Stimulated activated effector memory CD8-positive, alpha-beta T cell treated with anti-CD3 and anti-CD28 coated beads, Interleukin-12 subunit alpha, Interleukin-12 subunit beta, amount 100 ng/mL, for 72 hours (primary cell): ENCODE measurements at regions not wholly inside any gene's neighbourhood (a gene's known extent, or its start where the extent isn't known, plus 50 kb on each side); places are given as distances from the start of the nearest gene placed in this dataset.
A peak's percentile ranks its signal among the peaks of the same experiment; 100 is the strongest.

ENCODE experiments used
- ATAC-seq: fragments of 150-1000 bp; cut with Tn5 transposase; 2 replicates; pipeline ENCODE4 v1.10.0; 2021
- DNase-seq, 2 donors: peaks; one replicate each; pipeline ENCODE4 v3.0.0; 2021 to 2022; ENCODE audit warnings: low spot score in 2 of 2
- H3K27ac Mint-ChIP-seq: one replicate; pipeline ENCODE4 v1.8.0; 2022; ENCODE audit warnings: mild to moderate bottlenecking, mixed read lengths
- H3K36me3 Mint-ChIP-seq: one replicate; pipeline ENCODE4 v1.8.0; 2022; ENCODE audit warnings: mild to moderate bottlenecking, mixed read lengths
- H3K4me1 Mint-ChIP-seq: one replicate; pipeline ENCODE4 v1.8.0; 2022; ENCODE audit warnings: mixed read lengths
- H3K4me3 Mint-ChIP-seq: one replicate; pipeline ENCODE4 v1.8.0; 2022; ENCODE audit warnings: mild to moderate bottlenecking, mixed read lengths
- H3K9me3 Mint-ChIP-seq: one replicate; pipeline ENCODE4 v1.8.0; 2022; ENCODE audit warnings: mixed read lengths

DNA sequence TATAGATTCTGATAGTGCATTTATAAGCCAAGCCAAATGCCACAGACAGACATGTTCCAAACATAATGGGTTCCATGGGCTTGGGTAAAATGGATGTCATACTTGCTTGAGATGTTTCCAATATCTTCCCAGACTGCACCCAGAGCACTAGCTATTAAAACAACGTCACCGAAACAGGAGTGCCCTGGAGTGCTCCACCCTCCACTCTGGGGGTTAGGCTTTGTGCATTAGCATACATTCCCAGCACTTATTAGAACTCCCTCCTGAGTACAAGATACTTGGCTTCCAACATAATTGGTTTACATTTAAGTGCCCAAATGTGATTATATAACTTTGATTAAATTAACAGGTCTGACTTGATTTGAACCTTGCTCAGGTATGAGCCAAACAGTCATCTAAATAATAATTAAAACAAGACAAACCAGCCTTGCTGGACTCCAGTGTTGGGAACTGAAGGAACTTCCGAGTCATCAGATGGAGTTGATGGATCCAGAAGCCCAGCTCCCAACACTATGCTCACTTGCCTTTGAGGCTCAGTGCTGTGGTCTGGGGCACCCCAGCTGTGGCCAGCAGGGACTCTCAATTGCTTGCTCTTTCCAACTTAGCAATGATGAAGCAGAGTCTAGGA is 60.5 kb upstream of the LGALSL start:
- Mint-ChIP-seq H3K9me3 (peaks cover 7% of the 10 kb centered on the region), H3K36me3 (no peaks in the 10 kb centered on the region), H3K27ac (no peak overlapping the region), H3K4me1 (no peaks in the 10 kb centered on the region), H3K4me3 (no peak overlapping the region)
- DNase-seq (no peak), ATAC-seq (no peak)

DNA sequence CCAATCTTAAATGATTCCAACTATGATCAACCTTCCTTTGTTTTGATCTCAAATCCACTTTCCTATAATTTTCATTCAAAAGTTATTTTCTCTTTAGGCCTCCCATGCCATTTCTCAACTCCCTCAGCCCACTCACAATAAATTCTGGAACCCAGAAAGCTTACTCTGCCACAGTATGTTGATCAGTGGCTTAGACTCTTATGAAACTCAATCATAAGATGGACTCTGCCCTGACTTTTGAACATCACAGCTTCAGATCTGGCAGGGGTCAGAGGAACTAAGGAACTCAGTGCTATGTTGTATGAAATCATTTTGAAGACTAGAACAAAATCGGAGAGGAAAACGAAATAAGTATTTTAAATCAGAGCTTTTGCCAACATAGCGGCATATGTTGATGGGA is 59.8 kb upstream of the LGALSL start:
- ATAC-seq = no peak
- no peak overlapping the region for H3K4me3 Mint-ChIP-seq
- no peaks in the 10 kb centered on the region for H3K4me1 Mint-ChIP-seq
- peaks cover 7% of the 10 kb centered on the region for H3K9me3 Mint-ChIP-seq
- DNase-seq = no peak
- H3K36me3 Mint-ChIP-seq = no peaks in the 10 kb centered on the region
- H3K27ac Mint-ChIP-seq = no peak overlapping the region

DNA sequence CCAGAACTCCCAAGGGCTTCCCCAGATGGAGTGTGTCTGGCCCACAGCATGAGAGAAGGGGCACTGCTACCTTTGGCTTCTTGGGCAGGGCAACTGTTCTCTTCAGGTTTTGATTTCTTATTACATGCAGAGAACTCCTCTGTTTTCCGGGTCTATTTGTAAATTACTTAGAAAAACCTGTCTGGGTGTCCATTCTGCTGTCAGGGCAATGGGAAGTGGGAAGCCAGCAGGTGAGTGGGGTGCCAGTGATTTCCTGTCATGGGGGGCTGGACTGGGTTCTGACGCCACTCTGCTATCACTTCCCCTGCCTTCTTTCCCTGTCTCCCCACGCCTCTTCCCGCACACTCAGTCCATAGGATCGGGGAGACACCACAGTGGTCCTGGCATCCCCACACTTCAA is 58.0 kb upstream of the LGALSL start:
- Mint-ChIP-seq H3K4me3 (no peak overlapping the region), H3K9me3 (peaks cover under 1% of the 10 kb centered on the region), H3K36me3 (no peaks in the 10 kb centered on the region), H3K27ac (no peak overlapping the region), H3K4me1 (no peaks in the 10 kb centered on the region)
- DNase-seq (no peak), ATAC-seq (no peak)

DNA sequence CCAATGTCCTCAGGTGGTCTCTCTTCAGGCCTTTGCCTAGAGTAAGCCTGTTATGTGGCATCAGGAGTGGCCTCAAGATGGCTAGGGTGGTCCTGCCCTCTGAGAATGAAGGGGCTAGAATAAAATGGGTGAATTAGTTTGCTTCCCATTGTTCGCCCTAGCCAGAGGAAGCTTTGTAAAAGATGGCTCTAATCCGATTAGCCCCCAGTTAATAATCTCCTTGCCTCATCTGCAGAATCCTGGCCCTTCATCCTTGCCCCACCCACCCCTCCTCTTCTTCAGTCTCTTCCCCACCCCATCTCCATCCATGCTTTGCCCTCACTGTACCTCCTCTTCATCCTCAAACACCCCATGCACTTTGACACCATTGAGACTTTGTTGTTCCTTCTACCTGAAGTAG is 57.4 kb upstream of the LGALSL start:
- no peaks in the 10 kb centered on the region for H3K4me1 Mint-ChIP-seq
- no peaks in the 10 kb centered on the region for H3K9me3 Mint-ChIP-seq
- H3K36me3 Mint-ChIP-seq = no peaks in the 10 kb centered on the region
- ATAC-seq (no peak), DNase-seq (no peak)
- H3K4me3 Mint-ChIP-seq = no peak overlapping the region
- no peak overlapping the region for H3K27ac Mint-ChIP-seq

DNA sequence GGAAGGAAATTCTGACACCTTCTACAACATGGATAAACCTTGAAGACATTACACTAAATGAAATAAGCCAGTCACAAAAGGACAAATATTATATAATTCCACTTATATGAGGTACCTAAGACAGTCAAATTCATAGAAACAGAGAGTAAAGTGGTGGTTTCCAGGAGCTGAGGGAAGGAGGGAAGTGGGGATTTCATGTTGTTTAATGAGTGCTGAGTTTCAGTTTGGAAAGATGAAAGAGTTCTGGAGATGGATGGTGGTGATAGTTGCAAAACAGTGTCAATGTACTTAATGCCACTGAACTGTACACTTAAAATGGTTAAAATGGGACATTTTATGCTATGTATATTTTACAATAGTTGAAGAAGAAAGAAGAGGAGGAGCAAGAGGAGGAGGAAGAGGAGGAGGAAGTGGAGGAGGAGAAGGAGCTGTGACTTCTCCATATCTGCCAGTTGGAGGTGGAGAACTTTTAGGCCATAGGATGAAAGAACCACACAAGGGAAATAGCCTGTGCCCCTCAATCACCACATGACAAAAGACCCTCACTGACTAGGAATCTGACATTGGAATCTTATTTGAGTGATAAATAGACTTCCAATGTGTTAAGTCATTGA is 55.3 kb upstream of the LGALSL start:
- Mint-ChIP-seq H3K36me3 (no peaks in the 10 kb centered on the region), H3K27ac (no peak overlapping the region), H3K4me3 (no peak overlapping the region), H3K9me3 (no peaks in the 10 kb centered on the region), H3K4me1 (no peaks in the 10 kb centered on the region)
- ATAC-seq = no peak
- DNase-seq = no peak

DNA sequence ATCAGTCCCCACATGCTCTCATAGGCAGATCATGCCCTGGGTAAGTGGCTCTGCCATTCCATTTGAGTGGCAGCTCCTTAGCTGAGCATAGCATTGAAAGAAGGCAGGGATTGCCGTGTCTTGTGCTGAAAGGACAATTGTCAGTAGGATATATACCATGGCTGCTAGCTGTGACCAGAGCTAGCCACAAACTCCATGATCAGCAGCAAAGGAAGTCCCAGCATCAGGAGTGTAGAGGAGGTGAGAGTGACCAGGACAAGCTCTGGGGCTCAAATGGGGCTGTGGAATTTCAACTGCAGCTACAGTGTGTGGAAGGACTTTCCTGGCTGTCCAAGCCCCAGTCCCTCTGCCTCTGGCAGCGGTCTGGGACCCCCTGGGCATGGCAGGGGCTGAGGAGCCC is 54.4 kb upstream of the LGALSL start:
- Mint-ChIP-seq H3K4me3 (no peak overlapping the region), H3K4me1 (no peaks in the 10 kb centered on the region), H3K9me3 (no peaks in the 10 kb centered on the region), H3K27ac (no peak overlapping the region), H3K36me3 (no peaks in the 10 kb centered on the region)
- DNase-seq (no peak), ATAC-seq (no peak)

DNA sequence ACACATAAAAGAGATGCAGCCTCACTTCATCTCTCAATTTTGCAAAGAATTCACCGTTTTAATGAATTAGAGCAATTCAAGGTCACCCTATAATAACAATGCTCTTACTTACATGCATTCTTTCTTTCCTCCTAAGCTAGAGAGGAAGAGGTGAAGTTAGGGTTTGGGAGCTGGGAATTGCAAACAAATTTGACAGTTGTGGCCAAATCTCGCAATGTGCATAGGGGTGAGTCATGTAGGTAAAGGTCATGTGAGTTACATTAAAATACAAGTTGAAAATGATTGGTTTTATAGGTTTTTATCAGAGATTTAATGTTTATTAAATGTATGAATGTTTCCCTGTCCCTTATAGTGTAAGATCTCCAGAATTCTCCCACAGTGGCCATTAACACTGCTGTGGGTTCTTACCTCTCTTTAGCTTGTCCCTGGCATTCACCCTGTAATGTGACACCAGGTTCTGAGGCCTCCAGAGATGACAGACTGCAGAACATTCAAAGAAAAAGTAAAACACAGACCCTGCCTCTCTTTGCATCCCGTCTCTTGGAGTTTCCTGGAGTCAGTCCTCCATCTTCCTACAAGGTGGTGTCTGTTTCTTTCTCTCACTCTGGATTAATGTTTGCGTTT is 53.7 kb upstream of the LGALSL start:
- DNase-seq = no peak
- Mint-ChIP-seq H3K36me3 (no peaks in the 10 kb centered on the region), H3K27ac (no peak overlapping the region), H3K4me1 (no peaks in the 10 kb centered on the region), H3K9me3 (no peaks in the 10 kb centered on the region), H3K4me3 (no peak overlapping the region)
- ATAC-seq = no peak

DNA sequence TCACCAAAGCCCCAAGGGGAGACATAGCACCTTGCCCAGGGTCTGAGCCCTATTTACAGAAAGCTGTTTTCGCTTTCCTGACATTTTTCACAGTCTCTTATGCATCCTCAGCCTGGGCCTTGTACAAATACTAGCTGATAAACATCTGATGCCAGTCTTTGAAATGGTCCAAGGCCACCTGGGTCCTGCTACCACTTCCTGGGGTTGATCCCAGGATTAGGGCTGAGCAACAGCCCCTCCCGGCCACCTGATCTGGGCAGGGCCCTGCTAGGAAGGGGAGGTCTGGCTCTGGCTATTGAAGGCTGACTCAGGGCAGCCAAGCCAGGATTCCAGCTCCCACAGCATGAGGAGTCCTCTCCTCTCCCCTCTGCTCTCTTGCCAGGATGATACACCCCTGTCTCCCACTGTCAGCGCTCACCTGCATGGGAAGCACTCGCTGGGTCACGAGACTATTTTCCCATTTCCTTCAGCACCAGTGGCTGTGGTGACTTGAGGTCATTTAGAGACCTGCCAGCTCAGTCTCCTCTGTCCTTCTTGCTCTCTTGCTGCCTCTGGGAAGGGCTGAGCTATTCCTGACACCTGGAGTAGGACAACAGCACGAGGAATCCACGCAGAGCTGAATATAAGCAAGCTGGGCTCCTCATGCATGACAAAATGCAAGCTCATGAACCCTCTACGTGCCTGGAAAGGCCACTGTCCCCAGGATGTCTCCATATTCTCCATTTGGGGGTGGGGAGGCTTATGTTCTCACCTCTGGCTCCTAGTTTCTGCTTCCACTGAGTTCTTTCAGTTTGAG is 53.0 kb upstream of the LGALSL start:
- no peak for ATAC-seq
- H3K4me1 Mint-ChIP-seq = peaks cover 2% of the 10 kb centered on the region
- no peak overlapping the region for H3K4me3 Mint-ChIP-seq
- DNase-seq = no peak
- no peaks in the 10 kb centered on the region for H3K9me3 Mint-ChIP-seq
- no peak overlapping the region for H3K27ac Mint-ChIP-seq
- no peaks in the 10 kb centered on the region for H3K36me3 Mint-ChIP-seq

DNA sequence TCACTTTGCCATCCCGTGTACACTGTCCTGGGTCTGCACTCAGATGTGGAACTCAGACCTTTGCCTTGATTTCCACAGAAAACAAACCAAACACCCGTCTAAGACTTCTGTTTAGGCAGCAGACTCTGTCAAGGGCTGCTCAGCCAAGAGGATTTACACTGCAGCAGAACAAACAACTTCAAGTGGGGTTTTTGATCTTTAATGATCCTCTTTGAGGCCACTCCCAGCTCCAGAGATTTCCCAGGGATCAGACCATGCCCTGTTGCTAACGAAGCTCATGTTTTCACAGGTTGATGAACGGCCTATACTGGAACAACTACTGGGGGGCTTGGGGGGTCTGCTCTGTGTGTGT is 52.5 kb upstream of the LGALSL start:
- no peak overlapping the region for H3K4me3 Mint-ChIP-seq
- no peak for DNase-seq
- no peak for ATAC-seq
- H3K36me3 Mint-ChIP-seq = no peaks in the 10 kb centered on the region
- no peak overlapping the region for H3K27ac Mint-ChIP-seq
- H3K9me3 Mint-ChIP-seq = no peaks in the 10 kb centered on the region
- peaks cover 5% of the 10 kb centered on the region for H3K4me1 Mint-ChIP-seq

DNA sequence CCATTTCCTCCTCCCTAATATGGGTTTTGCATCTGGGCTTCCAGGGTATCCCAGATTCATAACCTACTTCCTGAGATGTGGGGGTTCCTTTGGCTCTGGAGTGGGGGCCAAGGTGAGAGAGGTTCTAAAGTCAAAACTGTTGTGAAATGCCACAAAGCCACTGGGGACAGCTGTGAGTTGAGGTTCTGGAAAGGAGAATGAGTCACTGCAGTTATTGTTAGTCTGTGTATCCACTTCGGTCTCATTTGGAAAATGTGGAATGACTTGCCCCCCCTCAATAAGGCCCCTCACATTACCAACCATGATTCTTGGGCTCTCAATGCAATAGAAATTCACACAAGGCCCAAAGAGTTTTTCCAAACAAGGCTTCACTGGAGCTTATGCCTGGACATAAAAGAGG is 51.1 kb upstream of the LGALSL start:
- no peak overlapping the region for H3K4me3 Mint-ChIP-seq
- peak; percentile 33 for ATAC-seq
- peaks cover 5% of the 10 kb centered on the region for H3K4me1 Mint-ChIP-seq
- no peaks in the 10 kb centered on the region for H3K9me3 Mint-ChIP-seq
- H3K36me3 Mint-ChIP-seq = no peaks in the 10 kb centered on the region
- H3K27ac Mint-ChIP-seq = no peak overlapping the region
- DNase-seq = no peak

DNA sequence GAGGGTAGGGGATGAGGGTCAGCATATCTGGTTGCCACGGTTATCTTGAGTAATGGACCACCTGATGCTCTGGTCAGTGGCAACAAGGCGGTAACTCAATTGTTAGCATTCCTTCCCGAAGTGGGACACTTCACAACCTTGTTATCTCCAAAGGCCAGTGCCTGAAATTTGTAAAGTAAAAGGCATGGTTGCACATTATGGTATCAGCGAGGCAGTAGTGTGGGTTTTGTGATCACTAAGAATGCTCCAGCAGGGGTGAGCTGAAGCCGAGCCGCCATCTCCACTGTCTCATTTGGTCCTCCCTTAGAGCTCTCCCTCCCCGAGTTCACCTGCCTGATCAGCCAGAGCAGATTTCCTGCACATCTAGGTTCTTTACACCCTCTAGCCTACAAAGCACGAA is 50.5 kb upstream of the LGALSL start:
- H3K27ac Mint-ChIP-seq = no peak overlapping the region
- no peak for ATAC-seq
- peaks cover 5% of the 10 kb centered on the region for H3K4me1 Mint-ChIP-seq
- H3K4me3 Mint-ChIP-seq = no peak overlapping the region
- no peaks in the 10 kb centered on the region for H3K36me3 Mint-ChIP-seq
- DNase-seq = no peak
- H3K9me3 Mint-ChIP-seq = no peaks in the 10 kb centered on the region

DNA sequence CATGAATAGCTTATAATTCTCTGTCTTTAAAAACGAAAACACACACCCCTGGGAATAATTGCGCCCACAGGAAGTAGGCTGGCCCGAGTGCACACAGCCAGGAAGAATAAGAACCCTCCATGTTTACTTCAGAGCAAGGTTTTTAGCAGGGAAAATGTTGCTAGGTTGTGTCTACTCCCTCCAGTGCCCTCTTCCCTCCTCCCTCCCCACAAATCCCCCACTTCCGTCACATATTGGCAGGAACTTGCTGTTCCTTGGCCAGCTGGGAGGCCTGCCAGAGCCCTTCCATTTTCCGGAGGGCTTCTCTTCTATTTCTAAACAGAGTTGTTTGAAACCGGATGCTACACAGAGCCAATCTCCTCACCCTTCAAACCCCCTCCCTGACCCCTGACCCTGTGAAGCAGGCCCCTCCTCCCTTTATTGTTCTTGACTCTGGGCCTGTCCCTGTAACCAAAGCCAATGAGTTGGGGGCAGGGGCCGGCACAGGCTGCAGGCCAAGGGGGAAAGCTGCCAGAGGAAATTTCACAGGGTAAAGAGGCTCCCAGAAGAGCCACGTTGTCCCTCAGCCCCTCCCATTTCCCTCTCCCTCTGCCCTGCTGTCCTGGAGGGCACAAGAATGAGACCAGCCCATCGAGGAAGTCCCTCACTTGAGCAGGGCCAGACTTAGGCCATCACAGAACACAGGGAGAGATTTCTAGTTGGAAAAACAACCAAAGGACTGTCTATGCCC is 49.8 kb upstream of the LGALSL start:
- DNase-seq (no peak), ATAC-seq (no peak)
- no peaks in the 10 kb centered on the region for H3K36me3 Mint-ChIP-seq
- H3K4me1 Mint-ChIP-seq = peaks cover 5% of the 10 kb centered on the region
- H3K4me3 Mint-ChIP-seq = no peak overlapping the region
- H3K9me3 Mint-ChIP-seq = no peaks in the 10 kb centered on the region
- no peak overlapping the region for H3K27ac Mint-ChIP-seq
